NOMO-1 treated with dmso at 0.1 percent for 144 hours (cell line): ENCODE measurements at regions not wholly inside any gene's neighbourhood (a gene's known extent, or its start where the extent isn't known, plus 50 kb on each side); places are given as distances from the start of the nearest gene placed in this dataset.
A peak's percentile ranks its signal among the peaks of the same experiment; 100 is the strongest.

Experiments
- DNase-seq: peaks from one replicate; lab custom pipeline; 2025; ENCODE audit not compliant: unreplicated experiment; lab: John Stamatoyannopoulos, UW

DNA sequence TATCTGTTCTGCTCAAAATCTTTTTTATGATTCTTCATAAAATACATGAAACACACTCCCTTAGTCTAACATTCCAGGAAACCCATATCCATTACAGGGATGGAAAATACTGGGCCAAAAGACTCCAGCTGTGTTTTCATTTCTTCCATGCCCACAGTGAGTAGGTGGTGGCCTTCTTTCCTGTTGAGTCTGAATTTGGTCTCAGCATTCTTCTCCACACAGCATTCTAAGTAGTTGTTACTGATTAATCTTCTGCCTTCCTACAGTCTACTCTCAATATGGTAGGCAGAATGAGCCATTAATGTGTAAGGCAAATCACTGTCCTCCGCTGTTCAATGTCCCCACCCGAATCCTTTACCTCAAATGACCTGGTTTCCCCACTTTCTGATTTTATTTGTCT, 370.6 kb upstream of the RPS6KA3 start:
- DNase-seq = no peak

- DNase-seq = no peak
Measured at GRCh38 chrX:20633451-20633850, 366.7 kb upstream of the RPS6KA3 start.

DNA sequence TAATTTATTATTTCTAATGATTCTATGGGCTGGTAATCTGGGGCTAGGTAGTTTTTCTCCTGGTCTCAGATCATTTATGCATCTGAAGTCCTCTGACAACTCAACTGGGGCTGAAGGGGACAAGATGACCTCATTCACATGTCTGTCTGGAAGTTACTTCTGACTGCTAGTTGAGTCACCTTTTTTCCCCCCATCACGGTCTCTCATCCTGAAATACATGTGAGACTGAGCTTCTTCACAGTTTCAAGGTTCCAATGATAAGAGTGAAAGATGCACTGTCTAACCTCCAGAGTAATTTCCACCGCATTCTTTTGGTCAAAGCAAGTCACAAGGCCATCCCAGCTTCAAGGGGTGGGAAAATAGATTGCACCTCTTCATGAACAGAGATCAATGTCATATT, 356.7 kb upstream of the RPS6KA3 start:
- no peak for DNase-seq

DNA sequence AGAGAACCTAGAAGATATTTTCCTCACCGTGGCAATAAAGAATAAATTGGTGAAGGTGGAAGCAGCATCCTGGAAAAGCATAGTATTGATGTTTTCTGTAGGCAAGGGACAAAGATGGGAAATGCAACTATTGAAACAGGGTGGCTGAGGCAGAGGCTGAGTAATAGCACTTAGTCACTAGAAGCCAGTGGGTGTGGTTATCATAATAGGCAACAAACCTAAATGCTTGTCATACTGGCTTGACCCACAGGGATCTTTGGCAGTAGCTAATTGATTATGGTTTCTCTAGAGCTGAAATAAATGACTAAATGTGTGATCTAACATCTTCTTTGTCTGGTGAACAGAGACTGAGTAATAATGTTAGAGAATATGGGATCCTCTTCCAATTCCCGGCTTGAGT, 353.6 kb upstream of the RPS6KA3 start:
- DNase-seq = no peak

DNA sequence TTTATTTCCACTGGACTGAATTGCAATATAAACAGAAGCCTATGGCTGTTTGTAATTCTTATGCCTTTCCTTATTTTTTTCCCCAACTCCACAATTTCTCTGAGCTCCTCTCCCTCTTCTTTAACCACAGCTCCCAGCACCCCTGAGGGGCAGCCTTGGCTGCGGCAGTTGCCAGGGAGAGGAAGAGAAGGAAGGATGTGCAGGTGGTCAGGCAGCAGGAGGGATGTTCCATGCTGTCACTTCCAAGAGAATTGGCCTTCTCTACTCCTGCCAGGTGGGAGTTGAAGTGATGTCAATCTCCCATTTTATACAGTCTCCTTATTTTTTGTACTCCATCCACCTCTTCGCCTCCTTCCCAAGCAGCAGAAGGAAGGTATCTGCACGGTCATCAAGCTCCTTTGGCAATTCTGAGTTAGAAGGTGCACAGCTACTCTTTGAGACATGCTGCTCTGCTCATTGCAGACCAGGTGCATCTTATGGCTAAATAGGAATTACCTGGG, 343.3 kb upstream of the RPS6KA3 start:
- no peak for DNase-seq

DNA sequence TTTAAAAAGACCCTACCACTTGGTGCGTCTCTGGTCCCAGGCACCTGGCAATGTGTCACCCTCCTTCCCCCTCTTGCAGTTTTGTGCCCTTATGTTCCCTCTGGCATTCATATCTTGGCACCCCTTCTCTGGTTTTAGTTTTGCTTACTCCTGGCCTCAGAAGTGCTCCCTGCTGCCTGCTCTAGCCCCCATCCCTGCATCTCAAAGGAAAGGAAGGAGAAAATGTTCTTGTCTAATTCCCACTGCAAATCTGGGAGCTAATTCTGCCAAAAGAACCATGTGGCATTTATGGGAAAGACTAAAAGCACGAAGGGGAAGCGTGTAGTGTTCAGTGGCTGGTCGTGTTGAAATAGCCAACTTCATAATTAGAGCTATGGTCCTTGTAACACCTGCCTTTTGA, 340.1 kb upstream of the RPS6KA3 start:
- no peak for DNase-seq

DNA sequence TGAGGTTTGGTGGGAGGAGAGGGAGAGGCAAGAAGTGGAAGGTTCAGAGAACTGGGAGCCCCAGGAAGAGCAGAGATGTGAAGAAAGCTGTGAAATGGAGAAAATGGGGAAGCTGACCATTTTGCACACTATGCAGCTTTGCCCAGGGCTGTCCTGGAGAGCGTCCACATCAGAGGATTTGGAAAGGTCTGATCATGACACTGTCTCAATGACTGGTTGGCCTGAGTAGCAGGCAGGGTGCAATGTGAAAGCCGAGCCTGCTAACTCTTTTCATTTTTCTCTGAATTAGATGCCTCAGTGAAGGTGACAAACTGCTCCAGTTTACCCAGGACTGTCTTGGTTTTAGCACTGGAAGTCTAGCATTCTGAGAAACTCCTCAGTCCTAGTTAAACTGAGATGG, 330.1 kb upstream of the RPS6KA3 start:
- DNase-seq = no peak

DNA sequence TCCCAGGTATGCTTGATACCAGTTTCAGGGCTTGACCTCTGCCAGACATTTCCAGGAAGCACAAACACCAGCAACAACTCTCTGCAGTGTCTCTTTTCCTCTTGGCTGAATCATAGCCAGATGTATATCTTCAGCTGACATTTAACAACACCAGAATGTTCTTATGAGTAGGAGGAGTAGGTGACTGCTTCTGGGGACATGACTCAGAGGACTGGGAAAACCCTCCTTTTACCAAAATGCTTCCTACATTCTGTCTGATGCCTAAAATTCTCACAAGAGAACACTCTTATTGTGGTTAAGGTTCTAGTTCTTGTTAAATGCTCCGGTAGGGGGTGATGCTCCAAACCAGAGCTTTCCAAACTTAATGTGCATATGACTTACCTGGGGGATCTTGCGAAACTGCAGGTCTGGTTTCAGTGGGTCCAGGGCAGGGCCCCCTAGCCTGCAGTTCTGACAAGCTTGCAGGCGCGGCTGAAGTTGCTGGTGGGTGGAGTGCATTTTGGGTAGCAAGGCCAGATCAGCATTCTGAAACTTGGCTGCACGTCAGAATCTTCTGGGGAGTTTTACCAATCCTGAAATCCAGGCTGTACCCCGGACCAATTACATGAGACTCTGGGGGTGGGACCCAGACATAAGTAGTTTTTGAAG, 329.3 kb upstream of the RPS6KA3 start:
- DNase-seq = no peak

DNA sequence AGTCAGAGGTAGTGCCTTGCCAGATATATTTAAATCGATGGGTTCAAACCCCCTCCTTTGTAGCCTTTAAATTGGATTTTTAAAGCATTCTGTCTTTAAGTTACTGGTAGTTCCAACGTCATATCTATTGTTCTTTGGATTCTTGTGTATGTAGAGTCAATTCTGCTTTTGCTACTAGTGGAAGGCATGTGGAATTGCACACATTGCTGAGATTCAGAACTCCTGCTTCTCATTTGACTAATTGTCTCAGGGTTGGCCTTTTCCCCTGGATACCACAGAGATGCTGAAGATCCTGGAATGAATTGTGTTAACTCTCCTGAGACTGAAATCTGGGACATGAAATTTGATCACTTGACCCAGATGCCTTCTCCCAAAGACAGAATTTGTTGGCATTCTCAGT, 328.3 kb upstream of the RPS6KA3 start:
- no peak for DNase-seq

DNA sequence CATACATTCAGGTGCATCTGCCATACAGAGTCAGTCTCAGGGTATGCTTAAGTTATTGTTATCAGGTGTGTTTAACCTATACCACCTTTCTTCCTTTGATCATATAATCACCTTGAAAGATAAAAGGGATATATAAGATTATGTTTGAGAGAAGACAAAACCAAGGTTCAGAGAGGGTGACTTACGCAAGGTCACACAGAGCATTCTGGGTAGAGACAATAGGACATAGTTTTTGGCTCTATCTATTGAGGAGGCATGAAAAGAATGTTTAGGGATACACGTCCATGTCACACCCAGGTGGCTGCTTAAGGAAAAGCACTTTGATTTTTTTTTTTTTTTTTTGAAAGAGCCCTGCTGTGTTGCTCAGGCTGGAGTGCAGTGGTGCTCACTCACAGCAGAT, 327.1 kb upstream of the RPS6KA3 start:
- DNase-seq = no peak

GRCh38 chrX:20593402-20593801, 326.7 kb upstream of the RPS6KA3 start:
- no peak for DNase-seq

GRCh38 chrX:20591246-20591645, 324.5 kb upstream of the RPS6KA3 start:
- DNase-seq = no peak

DNA sequence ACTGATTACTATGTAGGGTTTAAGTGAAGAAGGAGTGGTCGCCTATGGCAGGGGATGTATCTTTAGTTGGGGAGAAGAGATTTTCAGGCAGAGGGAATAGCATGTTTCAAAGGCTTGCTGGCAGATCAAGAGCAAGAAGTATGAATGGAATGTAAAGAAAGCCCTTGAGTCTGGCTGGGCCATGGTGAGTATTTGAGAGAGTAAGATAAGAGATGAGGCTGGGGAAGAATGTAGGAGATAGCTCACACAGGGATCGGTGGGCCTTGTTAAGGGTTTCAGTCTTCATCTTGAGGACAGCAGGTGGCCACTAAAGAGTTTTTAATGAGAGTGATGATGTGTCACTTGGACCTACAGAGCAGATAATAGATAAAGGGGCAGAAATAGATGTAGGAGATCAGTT, 319.1 kb upstream of the RPS6KA3 start:
- no peak for DNase-seq

DNA sequence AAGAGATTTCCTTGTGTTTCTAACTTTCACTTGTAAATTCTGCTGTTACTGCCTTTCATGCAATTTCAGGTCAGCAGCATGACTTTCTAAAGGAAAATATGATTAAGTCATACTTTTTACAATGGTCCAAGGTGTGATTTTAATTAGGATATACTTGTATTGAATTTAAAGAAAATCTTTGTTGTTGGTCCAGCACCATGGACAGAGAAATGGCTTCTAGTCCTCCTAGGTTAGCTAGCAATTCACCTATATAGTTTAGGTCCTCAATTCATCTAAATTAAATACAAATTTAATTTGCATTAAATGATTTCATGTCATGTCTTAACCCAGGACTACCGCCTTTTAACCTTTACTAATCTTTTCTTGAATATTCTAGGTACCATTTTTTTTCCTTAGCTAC, 304.9 kb upstream of the RPS6KA3 start:
- no peak for DNase-seq

GRCh38 chrX:20567108-20567507, 300.4 kb upstream of the RPS6KA3 start:
- no peak for DNase-seq

DNA sequence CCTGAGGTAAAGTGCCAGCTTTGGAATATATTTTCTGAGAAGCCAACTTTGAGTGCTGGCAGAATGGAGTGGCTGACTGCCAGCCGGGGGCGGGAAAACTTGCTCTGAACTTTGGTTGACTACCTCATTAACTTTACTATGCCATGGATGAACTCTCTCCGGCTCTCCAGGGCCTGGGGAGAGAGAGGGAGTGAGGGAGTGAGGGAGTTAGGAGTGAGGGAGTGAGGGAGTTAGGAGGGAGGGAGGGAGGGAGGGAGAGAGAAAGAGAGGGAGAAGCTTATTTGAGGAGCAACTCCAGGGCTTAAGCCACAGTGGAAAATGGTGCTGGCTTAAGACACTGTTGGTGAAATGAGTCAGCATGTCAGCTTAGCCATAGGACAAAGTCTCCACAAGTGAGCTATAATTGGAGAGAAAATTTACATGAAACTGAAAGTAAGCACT, 280.9 kb upstream of the RPS6KA3 start:
- DNase-seq = no peak

DNA sequence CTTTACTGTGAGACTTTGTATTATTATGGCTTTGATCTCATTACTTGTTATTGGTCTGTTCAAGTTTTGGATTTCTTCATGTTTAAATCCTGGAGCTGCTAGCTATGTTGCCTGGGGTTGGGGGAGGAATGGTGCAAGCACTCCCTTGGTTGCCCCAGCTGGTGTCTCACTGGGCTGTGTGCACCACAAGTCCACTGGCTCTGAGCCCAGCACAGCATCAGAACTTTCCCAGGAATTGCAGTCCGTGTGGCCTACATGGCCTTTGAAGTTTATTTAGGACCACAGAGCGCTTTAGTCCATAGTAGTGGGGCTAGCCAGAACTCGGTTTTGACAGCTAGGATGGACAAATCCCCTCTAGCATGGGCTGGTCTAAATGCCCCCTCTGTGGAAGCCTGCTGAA, 278.8 kb upstream of the RPS6KA3 start:
- DNase-seq = no peak

DNA sequence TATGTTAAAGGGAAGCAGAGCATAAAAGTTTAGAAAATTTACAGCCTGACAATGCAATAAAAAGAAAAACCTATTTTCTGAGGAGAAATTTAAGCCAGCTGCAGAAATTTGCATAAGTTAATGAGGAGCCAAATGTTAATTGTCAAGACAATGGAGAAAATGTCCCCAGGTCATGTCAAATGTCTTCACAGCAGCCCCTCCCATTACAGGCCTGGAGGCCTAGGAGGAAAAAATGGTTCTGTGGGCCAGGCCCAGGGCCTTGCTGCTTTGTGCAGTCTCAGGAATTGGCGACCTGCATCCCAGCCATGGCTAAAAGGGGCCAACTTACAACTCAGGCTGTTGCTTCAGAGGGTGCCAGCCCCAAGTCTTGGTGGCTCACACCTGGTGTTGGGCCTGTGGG, 275.4 kb upstream of the RPS6KA3 start:
- DNase-seq = no peak

- DNase-seq = no peak
Measured at GRCh38 chrX:20538974-20539373, 272.3 kb upstream of the RPS6KA3 start.

- no peak for DNase-seq
Measured at GRCh38 chrX:20531667-20532066, 265.0 kb upstream of the RPS6KA3 start.

- DNase-seq = peak; percentile 45
Measured at GRCh38 chrX:20530406-20530921, 263.8 kb upstream of the RPS6KA3 start.

DNA sequence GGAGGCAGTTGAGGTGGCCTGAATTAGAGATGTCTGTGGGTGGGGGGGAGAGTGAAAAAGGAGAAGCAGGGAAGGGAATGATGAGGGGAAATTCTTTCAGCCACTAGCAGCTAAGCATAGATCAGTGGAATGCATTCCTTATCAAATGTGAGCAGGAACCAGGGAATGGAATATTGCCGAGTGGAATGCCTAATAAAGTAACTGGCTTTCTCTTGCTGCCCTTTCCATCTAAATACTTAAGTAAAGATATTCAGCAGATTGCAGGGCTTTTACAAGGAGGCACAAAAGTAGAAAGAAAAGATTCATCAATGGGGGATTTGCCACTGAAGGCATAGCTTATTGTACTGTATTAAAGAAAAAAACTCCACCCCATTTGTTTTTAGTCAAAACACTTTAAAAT, 263.0 kb upstream of the RPS6KA3 start:
- DNase-seq = no peak

DNA sequence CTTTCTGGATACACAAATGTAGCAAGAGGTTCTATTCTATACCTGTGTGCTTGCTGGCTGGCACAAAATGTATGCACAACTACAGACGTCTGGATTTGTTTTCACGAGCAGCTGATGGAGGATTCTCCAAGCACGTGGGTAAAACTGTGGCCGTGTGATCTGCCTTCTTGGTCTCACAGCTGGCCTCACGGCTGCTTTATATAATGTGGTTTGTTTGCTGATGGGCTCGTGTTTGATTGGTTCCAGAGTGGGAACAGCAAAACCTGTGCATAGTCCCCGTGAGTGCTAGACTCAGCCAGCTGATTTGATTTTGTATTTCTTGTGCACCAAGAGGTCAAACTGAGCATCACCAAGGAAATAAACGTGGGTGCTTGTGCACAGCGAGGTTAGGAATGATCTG, 262.6 kb upstream of the RPS6KA3 start:
- no peak for DNase-seq
